ENCODE measurements at regions not wholly inside any gene's neighbourhood (a gene's known extent, or its start where the extent isn't known, plus 50 kb on each side); places are given as distances from the start of the nearest gene placed in this dataset.

- TF ChIP-seq CTCF (IDR thresholded peaks at IDR 0.05), result no peak
- no peak for TF ChIP-seq POLR2A (IDR thresholded peaks at IDR 0.05)
These were observed 379.1 kb upstream of the SMC2 start for GRCh38 chr9:103714992-103715391.

All from lower leg skin (tissue), 3 donors.